Activated T-helper 1 cell treated with anti-CD3 and anti-CD28 coated beads, Interleukin-2, amount 50 U/mL, for 16 hours (primary cell): ENCODE measurements at regions not wholly inside any gene's neighbourhood (a gene's known extent, or its start where the extent isn't known, plus 50 kb on each side); places are given as distances from the start of the nearest gene placed in this dataset.
"Not testable (repeated sequence)": the region's sequence is repeated elsewhere in the genome, so short reads cannot be mapped to it uniquely, and the experiment has no call there.

ENCODE experiments used
- DNase-seq, 2 donors: peaks; one replicate each; pipeline ENCODE4 v3.0.0-alpha.2; 2020; ENCODE audit warnings: low read depth in 1 of 2, low spot score in 1 of 2

DNA sequence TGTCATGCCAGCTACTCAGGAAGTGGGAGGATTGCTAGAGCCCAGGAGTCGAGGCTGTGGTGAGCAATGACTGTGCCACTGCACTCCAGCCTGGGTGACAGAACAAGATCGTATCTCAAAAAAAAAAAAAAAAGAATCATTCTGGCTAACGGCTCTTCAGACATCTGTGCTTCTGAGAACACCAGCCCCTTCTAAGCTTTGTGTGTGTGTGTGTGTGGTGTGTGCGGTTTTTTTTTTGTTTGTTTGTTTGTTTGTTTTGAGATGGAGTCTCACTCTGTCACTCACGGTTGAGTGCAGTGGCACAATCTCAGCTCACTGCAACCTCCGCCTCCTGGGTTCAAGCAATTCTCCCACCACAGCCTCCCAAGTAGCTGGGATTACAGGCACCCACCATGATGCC is 79.4 kb upstream of the DRD5 start:
- not testable (repeated sequence) for DNase-seq

GRCh38 chr4:9702696-9703095 is 78.7 kb upstream of the DRD5 start:
- DNase-seq, result not testable (repeated sequence)

- peak; percentile 32 to 33 for DNase-seq
These were observed 78.0 kb upstream of the DRD5 start for GRCh38 chr4:9703391-9703790.

GRCh38 chr4:9704126-9704525 is 77.3 kb upstream of the DRD5 start:
- DNase-seq, result not testable (repeated sequence)

DNA sequence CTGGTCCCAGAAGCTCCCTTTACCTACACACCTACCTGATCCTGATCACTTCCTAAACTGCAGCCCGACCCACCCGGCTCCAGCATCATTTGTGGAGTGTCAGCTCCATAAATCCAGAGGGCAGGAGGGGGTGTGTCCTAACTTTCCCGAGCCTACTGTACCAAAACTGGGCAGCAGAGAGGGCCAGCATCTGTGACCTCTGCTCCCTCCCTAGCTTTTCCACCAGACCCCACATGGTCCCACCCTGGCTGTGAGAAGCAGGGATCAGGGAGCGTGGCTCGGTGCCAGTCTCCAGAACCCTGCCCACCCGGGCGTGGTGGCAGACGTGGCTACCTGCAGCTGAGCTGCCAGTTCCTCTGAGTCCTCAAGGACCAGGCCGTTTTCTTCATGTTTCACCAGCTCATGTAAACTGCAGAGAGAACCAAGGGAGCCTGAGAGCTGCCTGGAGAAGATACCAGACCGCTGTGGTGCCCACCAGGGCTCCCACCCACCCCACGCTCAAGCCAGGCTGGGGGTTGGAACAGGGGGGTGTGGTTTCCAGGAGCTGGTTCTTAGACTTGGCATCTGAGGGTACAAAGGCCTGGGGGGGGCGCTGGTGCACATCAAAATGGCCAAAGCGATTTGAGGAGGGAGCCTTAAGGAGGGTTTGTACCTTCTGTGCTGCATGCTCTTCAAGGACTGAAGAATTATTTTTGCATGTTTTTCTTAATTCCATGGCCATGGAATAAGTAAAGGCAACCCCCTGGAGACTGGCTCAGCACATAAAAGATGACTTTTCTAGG is 76.7 kb upstream of the DRD5 start:
- DNase-seq, result no peak

- not testable (repeated sequence) for DNase-seq
These were observed 74.2 kb upstream of the DRD5 start for GRCh38 chr4:9707281-9707680.

DNA sequence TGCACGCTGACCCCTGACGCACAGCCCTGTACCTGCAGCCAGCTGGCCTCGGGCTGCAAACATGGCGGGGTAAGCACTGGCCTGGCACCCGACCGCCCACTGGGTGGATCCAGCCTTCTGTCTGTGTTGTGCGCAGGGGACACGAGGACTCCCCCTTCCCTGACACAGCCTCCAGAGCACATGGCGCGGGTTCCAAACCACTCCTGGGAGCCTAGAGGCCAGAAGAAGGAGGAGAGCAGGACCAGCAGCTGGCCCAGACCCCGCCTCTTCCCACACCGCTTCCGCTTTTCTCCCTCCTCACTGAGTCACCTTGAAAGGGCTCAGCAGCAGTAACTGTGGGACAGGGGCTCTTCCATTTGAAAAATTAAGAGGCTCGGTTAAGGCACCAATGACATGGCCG is 73.5 kb upstream of the DRD5 start:
- not testable (repeated sequence) for DNase-seq

GRCh38 chr4:9709724-9710123 is 71.7 kb upstream of the DRD5 start:
- no peak for DNase-seq

DNA sequence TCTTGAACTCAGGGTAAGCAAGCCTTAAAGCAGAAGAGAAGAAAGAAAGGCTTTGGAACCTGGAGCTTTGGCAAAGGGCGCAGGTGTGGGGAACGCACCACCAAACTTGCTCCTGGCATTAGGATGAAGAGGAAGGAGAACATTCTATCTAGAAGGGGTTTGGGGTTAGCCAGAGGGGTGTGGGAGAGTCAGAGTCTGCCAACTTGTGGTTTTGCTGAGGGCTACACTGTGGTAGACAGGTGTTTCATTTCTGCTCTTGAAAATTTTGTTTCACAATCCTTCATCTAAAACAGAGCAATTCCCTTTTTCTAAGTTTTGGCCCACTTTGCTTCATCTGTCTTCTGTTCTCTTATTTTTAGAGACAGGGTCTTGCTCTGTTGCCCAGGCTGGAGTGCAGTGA is 66.2 kb upstream of the DRD5 start:
- not testable (repeated sequence) for DNase-seq

DNA sequence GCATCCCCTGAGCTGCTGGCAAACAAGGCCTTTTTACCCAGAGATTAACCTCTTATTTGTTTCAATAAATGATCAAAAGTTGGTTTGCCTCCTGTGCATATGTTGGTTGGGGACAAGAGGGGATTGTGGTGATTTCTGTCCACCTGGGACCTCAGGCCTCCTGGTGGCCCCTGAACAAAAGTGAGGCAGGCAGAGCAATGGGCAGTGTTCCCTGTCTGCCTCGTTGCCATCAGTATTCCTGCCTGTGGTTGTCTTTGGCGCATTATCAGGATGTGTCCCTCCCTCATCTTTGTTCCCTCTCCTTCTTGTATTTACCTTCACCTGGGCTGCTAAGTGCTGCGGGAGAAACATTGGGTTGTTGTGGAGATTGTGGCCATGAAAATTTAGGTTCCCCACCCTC is 65.3 kb upstream of the DRD5 start:
- DNase-seq, result no peak

- not testable (repeated sequence) for DNase-seq
These were observed 63.0 kb upstream of the DRD5 start for GRCh38 chr4:9718246-9718939.

- DNase-seq, result not testable (repeated sequence)
These were observed 59.3 kb upstream of the DRD5 start for GRCh38 chr4:9722131-9722530.
